ENCODE measurements at regions not wholly inside any gene's neighbourhood (a gene's known extent, or its start where the extent isn't known, plus 50 kb on each side); places are given as distances from the start of the nearest gene placed in this dataset.

- no peaks in the 10 kb centered on the region for H3K27me3 ChIP-seq
- H3K27ac ChIP-seq, result no peak overlapping the region
- TF ChIP-seq CTCF (IDR thresholded peaks at IDR 0.05) (no peak), EZH2phosphoT487 (IDR thresholded peaks at IDR 0.05) (no peak), EZH2 (IDR thresholded peaks at IDR 0.05) (no peak)
- no peaks in the 10 kb centered on the region for H4K20me1 ChIP-seq (ENCODE audit: low read depth)
- H3K4me3 ChIP-seq, result no peak overlapping the region
- H3K9ac ChIP-seq, result no peak overlapping the region
- no peak overlapping the region for H3K4me2 ChIP-seq
- Mint-ChIP-seq H3K4me1 (no peaks in the 10 kb centered on the region), H3K36me3 (no peaks in the 10 kb centered on the region), H3K27me3 (ENCODE audit: insufficient read depth, low read depth) (peaks cover 2% of the 10 kb centered on the region), H3K9me3 (peaks cover 3% of the 10 kb centered on the region), H3K4me3 (no peak overlapping the region), H3K27ac (no peak overlapping the region)
- no peak for DNase-seq (ENCODE audit: low spot score)
- no peak overlapping the region for H2AFZ ChIP-seq (replicated peaks)
- no peaks in the 10 kb centered on the region for H3K79me2 ChIP-seq (ENCODE audit: low read depth)
- no peaks in the 10 kb centered on the region for H3K36me3 ChIP-seq
- H3F3A ChIP-seq (ENCODE audit: low read depth), result no peaks in the 10 kb centered on the region
- H3K4me1 ChIP-seq, result no peaks in the 10 kb centered on the region
- no peaks in the 10 kb centered on the region for H3K9me3 ChIP-seq (ENCODE audit: low read depth)
These were observed 621.7 kb upstream of the HS6ST1 start for GRCh38 chr2:128940378-128940777.

- Mint-ChIP-seq H3K27me3 (ENCODE audit: insufficient read depth, low read depth) (peaks cover 2% of the 10 kb centered on the region), H3K4me3 (no peak overlapping the region), H3K36me3 (no peaks in the 10 kb centered on the region), H3K27ac (no peak overlapping the region), H3K9me3 (peaks cover 3% of the 10 kb centered on the region), H3K4me1 (no peaks in the 10 kb centered on the region)
- Histone ChIP-seq H3K4me2 (no peak overlapping the region), H3K4me3 (no peak overlapping the region), H3K9me3 (ENCODE audit: low read depth) (no peaks in the 10 kb centered on the region), H3K4me1 (no peaks in the 10 kb centered on the region), H4K20me1 (ENCODE audit: low read depth) (no peaks in the 10 kb centered on the region), H2AFZ (replicated peaks) (no peak overlapping the region), H3K79me2 (ENCODE audit: low read depth) (no peaks in the 10 kb centered on the region), H3K9ac (no peak overlapping the region), H3K27me3 (no peaks in the 10 kb centered on the region), H3F3A (ENCODE audit: low read depth) (no peaks in the 10 kb centered on the region), H3K36me3 (no peaks in the 10 kb centered on the region), H3K27ac (no peak overlapping the region)
- TF ChIP-seq CTCF (IDR thresholded peaks at IDR 0.05), result no peak
- TF ChIP-seq EZH2 (IDR thresholded peaks at IDR 0.05), result no peak
- DNase-seq (ENCODE audit: low spot score), result no peak
These were observed 623.1 kb upstream of the HS6ST1 start for GRCh38 chr2:128941751-128942150.

GRCh38 chr2:128949360-128949759 lies 630.7 kb upstream of the HS6ST1 start:
- Mint-ChIP-seq H3K27me3 (ENCODE audit: insufficient read depth, low read depth) (peaks cover 6% of the 10 kb centered on the region), H3K27ac (no peak overlapping the region), H3K4me1 (no peaks in the 10 kb centered on the region), H3K9me3 (peaks cover 19% of the 10 kb centered on the region), H3K4me3 (no peak overlapping the region), H3K36me3 (no peaks in the 10 kb centered on the region)
- Histone ChIP-seq H3K36me3 (no peaks in the 10 kb centered on the region), H3F3A (ENCODE audit: low read depth) (no peaks in the 10 kb centered on the region), H3K79me2 (ENCODE audit: low read depth) (no peaks in the 10 kb centered on the region), H3K27me3 (no peaks in the 10 kb centered on the region), H3K9ac (no peak overlapping the region), H2AFZ (replicated peaks) (no peak overlapping the region), H3K4me2 (no peak overlapping the region), H3K27ac (no peak overlapping the region), H3K9me3 (ENCODE audit: low read depth) (no peaks in the 10 kb centered on the region), H3K4me1 (no peaks in the 10 kb centered on the region), H4K20me1 (ENCODE audit: low read depth) (no peaks in the 10 kb centered on the region), H3K4me3 (no peak overlapping the region)
- no peak for DNase-seq (ENCODE audit: low spot score)
- TF ChIP-seq EZH2phosphoT487 (IDR thresholded peaks at IDR 0.05) (no peak), EZH2 (IDR thresholded peaks at IDR 0.05) (no peak), CTCF (IDR thresholded peaks at IDR 0.05) (no peak)

- Histone ChIP-seq H2AFZ (replicated peaks) (no peak overlapping the region), H3K36me3 (no peaks in the 10 kb centered on the region), H3K4me1 (no peaks in the 10 kb centered on the region), H3K79me2 (ENCODE audit: low read depth) (no peaks in the 10 kb centered on the region), H3F3A (ENCODE audit: low read depth) (no peaks in the 10 kb centered on the region), H3K27ac (no peak overlapping the region), H3K9me3 (ENCODE audit: low read depth) (no peaks in the 10 kb centered on the region), H3K4me2 (no peak overlapping the region), H4K20me1 (ENCODE audit: low read depth) (no peaks in the 10 kb centered on the region), H3K4me3 (no peak overlapping the region), H3K27me3 (no peaks in the 10 kb centered on the region), H3K9ac (no peak overlapping the region)
- peaks cover 16% of the 10 kb centered on the region for H3K9me3 Mint-ChIP-seq
- H3K27me3 Mint-ChIP-seq (ENCODE audit: insufficient read depth, low read depth), result peaks cover 6% of the 10 kb centered on the region
- H3K4me1 Mint-ChIP-seq, result no peaks in the 10 kb centered on the region
- no peaks in the 10 kb centered on the region for H3K36me3 Mint-ChIP-seq
- no peak overlapping the region for H3K4me3 Mint-ChIP-seq
- no peak for TF ChIP-seq CTCF (IDR thresholded peaks at IDR 0.05)
- no peak for TF ChIP-seq EZH2phosphoT487 (IDR thresholded peaks at IDR 0.05)
- no peak for TF ChIP-seq EZH2 (IDR thresholded peaks at IDR 0.05)
- no peak for DNase-seq (ENCODE audit: low spot score)
- no peak overlapping the region for H3K27ac Mint-ChIP-seq
These were observed 632.1 kb upstream of the HS6ST1 start for GRCh38 chr2:128950758-128951157.

Data from neural progenitor cell (in vitro differentiated cells).